CMK (cell line): ENCODE measurements at regions not wholly inside any gene's neighbourhood (a gene's known extent, or its start where the extent isn't known, plus 50 kb on each side); places are given as distances from the start of the nearest gene placed in this dataset.

Source experiments
- DNase-seq: peaks from one replicate; pipeline ENCODE4 v3.0.0-alpha.2; 2010; ENCODE audit warnings: low read depth

DNA sequence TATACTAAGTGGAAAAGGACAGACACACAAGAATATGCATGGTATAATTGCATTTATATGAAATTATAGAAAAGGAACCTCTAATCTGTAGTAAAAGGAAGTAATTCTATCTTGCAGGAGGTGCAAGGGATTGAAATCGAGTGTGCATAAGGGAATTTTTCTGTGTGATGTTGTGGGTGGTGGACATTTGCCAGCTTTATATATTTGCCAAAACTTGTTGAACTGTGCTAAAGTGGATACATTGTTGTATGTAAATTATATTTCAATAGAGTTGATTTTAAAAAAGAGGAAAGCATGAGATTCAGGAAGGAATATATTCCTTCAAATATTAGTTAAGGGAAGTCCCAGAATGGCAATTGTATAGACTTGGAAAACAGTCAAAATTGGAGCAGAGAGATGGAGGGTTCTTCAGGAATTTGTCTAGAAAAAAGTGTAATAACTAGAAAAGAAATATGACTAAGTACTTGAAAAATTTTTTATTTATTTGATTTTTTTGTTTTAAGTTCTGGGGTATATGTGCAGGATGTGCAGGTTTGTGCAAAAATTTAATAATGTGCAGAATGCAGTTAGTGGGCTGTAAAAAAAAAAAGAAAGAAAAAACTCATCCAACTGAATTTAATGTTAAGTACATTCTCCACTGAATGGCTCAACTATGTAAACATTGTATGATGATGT is 96.1 kb downstream of the ARL4A start:
- DNase-seq: no peak

DNA sequence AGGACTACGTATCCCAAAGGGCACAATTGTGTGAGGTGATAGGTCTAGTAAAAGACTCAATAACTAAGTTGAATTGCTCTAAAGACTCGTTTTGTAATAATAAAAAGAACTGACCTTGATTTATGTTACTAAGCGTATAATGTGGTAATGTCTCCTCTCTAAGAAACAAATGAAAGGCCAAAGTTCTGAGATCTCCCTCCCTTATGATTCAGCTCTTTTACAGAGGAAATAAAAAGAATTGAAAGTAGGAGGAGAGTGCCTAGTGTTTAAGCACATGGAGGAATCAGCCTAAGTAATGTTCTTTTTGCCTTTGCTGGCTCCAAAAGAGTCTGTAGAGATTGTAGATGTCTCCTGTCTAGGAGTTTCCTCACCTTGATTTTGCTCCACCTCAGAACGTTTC is 98.0 kb downstream of the ARL4A start:
- no peak for DNase-seq

DNA sequence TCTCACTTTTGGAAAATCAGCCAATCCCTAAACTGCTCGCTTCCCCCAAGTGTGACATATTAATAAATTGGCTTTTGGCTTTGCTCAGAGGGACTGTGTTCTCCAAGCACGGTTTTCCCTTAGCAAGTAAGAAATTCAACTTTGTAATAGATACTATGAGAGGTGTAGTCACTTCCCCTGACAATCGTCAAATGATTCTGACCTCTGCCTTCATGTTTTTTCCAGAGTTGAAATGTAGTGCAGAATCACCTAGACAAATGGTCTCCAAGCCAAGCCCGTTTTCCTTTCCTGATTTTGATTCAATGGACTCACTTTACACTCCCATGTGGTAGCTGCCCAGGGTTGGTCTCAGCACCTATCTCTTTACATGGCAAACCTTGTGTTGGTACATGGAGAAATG is 99.1 kb downstream of the ARL4A start:
- DNase-seq: no peak

DNA sequence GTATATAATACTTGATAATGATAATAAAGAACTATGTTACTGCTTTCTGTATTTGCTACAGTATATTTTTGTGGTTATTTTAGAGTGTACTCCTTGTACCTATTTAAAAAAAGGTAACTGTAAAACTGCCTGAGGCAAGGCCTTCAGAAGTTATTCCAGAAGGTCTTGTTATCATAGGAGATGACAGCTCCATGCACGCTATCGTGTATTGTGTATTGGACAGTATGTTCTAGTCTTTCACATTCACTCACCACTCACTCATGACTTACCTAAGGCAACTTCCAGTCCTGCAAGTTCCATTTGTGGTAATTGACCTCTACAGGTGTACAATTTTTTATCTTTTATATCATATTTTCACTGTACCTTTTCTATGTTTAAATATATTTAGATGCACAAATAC is 100.7 kb downstream of the ARL4A start:
- DNase-seq: no peak

DNA sequence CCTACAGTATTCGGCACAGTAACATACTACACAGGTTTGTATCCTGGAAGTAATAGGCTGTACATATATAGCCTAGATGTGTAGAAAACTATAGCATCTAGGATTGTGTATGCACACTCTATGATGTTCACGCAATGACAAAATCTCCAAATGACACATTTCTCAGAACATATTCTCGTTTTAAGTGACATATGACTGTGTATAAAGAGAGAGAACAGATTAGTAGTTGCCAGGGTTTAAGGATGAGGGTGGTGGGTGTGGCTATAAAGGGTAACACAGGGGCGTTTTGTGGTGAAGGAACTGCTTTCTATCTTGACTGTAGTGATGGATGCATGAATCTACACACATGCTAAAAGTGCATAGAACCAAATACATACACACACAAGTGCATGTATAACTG is 101.2 kb downstream of the ARL4A start:
- DNase-seq: no peak

DNA sequence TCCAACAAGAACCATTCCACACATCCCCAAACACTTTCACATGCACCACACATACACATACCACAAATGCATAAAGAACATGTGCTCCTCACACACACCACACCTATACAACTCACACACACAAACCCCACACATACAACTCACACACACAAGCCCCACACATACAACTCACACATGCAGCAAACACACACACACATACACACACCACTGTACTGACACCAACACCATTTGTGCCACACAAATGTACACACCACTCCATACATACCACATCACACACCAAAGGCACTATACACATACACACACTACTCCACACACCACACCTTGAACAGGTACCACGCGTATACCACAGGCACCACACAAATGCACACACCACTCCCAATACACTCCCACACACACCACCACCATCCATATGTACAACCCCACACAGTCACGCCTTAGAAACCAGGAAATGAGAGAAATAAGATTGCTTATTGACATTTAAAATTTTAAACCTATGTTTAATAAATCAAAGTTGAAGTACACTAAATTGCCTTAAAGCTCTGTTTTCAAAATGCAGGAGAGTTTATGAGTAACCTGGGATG is 107.4 kb downstream of the ARL4A start:
- no peak for DNase-seq

DNA sequence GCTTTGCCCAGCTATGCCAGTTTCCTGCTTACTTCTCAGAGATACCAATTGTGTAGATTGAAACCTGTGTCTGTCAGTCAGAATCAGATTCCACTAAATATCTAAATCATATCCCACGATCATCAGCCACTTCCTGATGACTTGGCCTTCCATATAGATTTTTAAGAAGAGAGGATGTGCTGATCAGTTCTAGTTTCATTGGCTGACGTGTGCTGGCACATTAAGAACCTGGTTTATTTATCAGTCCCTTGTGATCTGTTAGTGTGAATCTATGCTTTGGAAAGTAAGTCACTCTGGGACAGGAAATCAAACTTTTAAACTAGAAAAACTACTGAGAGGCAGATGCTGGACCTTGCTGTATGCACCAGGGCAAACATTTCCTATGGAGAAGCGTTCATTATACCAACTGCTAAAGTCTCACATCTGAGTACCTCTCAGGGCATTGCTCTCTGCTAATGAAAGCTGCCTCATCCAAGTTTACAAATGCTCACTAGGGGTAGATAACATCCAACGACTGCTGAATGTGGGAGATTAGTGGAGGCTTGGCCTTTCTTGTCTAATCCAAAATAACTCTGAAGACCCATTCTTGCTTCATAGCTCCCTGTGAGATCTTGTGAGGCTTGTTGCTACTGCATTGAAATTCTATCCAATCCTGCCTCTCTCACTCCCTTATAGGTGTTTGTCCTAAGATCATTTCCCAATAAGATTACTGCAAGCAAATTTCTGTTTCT is 109.1 kb downstream of the ARL4A start:
- DNase-seq: no peak

DNA sequence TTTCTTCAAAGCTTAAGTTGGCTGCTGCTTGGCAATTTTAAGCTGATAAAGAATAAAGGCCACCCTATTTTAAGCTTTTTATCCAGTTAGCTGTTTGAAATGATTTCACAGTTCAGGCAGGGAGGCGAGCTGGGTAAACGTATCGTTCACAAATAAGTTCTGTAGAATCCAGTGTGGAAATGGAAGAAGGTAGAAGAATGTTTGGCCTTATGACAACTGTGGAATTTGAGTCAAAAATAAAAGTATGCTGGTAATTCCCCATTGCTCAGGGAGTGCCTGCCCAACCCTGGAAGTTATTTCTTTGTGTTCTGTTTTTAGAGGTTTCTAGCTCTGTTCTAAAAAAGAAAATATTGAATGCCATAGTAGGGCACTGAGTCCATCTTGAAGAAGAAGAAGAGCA is 113.1 kb downstream of the ARL4A start:
- DNase-seq: no peak

DNA sequence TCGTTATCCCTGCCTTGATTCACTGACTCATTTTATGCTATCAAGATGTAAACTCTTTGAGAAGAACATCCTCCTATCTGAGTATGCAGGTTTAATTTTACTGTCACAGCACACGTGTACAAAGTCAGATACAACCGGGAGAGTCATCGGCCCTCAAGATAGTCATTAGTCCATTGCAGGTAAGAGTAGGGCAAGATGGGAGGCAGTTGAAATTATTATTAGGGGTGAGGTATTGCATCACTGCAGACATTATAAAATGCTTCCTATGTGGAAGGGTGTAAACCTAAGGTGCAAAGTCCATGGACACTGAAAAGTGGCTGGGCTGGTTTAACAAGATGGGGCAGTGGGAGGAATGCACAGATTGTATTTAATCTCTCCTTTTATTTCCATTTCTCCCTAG is 113.7 kb downstream of the ARL4A start:
- no peak for DNase-seq

DNA sequence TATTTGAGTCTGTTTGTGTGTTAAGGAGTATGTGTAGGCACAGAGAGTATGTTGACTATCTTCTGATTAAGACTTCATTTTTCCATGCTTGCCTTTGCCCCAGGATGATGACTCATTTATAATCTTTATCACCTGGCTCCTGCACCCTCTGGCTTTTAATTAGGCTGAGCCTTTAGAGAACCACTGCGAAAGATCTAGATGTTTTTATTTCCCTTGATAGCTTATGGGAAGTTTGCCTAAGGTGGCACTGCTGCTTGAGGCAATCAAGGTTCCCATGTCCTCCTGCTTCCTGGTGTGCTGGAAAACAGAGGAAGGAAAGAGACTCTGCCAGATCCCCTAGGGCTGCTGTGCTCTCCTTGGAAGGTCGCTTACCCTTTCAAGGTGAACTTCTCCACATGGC is 114.6 kb downstream of the ARL4A start:
- no peak for DNase-seq

DNA sequence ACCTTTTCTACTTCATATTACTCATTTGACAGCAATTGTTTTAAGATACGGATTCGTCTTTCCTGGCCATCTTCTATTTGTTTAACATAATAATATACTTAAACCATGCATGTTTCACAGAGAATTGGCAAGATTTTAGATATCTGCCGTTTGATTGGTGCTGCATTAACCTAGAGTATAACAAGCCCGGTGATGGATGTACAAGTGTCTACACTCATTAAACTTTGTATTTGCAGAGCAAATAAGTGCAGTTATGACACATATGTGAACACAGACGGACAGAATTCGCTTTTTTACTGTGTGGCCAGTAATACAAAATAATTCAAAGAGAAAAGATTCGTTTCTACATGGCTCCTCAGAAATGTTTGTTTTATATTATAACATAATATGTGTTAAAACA is 116.1 kb downstream of the ARL4A start:
- no peak for DNase-seq

DNA sequence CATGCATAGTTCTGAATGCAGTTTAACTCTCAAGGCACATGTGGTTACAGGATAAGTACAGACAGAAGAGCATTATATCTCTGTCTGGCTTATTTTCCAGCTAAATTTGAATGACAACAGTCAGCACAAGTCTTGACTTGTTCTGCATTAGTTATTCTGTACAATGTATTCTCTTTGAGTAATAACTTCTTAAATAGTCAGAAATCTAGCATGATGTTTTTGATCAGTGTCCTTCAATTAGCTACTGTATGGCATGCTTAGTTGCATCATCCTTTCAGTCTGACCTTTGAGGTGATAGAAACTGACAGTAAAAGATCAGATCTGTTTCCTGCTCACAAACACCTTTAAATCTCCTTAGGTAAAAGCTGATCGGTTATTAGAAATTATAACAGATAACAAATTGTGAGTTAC is 118.1 kb downstream of the ARL4A start:
- no peak for DNase-seq

DNA sequence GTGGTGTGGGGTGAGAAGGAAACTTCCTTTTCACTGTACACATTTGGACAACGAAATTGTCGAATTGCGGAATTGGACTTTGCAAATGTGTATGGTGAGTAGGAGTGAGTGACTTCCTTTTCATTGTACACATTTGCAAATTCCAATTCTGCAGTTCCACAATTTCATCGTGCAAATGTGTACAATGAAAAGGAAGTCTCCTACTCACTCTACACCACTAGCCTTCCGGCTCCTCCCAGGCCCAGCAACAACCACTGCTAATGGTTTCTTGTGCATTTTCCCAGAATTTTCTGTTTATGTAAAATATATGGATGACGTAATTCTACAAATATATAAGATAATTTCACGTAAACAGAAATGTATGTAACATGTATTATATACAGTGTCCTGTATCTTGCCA is 118.5 kb downstream of the ARL4A start:
- peak; percentile 55 for DNase-seq

DNA sequence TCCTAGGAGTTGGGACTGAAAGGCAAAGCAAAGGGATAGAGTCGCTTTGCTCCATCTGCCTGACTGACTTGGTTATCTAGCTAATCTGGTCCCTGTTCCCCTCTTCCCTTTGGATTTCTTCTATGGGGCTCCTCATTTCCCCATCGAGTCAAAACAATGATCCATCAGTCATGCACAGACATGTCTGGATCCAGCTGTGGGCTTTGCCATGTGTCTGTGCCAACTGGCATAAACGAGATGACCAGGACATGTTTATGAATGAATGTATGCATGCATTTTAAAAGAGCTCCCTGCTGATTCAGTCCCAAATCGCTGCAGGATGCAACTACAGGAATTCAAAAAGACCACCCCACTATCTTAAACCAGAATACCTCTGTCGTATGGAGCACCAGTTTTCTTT is 122.0 kb downstream of the ARL4A start:
- no peak for DNase-seq

DNA sequence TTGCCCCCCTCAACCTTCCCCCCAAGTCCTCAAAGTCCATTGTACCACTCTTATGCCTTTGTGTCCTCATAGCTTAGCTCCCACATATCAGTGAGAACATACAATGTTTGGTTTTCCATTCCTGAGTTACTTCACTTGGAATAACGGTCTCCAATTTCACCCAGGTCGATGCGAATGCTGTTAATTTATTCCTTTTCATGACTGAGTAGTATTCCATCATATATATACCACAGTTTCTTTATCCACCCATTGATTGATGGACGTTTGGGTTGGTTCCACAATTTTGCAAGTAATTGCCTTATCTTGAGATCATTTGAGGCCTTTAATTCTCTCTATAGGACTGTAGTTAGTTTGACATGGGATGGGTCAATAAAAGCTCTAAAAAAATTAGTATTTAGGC is 124.7 kb downstream of the ARL4A start:
- no peak for DNase-seq

DNA sequence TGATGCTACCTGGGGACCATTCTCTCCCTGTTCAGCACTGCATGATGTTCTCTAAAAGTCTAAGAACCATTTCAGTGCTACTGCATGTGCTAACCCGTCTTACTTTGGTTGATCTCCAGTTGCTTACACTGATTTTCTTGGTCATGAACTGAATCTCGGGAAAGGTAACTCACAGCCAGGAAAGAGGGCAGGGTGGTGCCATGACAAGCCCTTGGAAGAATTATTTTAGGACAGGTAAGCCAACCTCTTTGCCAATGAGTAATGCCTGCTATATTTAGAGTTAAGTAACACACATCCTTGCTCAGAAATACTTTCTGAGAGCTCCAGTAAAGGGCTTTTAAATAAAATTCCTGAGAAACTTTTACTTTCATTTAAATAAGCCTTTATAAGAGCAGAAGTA is 126.7 kb downstream of the ARL4A start:
- DNase-seq: no peak

DNA sequence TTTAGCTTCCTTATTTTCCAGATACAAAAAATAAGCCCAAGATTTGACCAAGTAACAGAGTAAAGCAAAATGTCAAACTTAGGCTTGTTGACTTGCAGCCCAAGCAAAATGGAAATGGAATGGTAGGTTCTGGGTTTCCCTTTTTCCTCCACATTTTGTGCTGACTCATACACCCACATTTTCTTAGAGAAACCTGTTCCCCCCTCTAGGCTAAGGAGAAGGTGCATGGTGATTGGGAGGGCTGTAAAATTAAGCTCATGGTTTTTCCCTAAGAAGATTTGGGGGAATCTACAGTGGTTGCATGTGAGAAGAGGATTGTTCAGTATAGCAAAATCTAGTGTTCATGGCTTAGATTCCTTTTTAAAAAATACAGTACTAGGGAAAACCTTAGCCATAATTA is 127.4 kb downstream of the ARL4A start:
- no peak for DNase-seq

DNA sequence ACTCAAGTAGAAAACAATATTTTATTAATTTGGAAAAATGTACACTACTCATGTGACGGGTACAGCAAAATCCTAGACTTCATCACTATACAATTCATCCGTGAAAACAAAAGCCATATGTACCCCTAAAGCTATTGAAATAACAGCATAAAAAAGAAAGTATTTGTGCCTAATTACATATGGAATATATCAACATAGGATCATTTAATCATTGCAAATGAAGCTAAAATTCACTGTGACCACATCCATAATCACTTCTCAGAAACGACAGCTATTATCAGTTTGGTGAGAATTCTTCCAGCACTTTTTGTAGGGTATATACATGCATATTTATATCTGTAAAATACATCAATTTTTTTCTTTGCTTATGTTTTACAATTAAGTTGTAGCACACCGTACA is 128.0 kb downstream of the ARL4A start:
- DNase-seq: no peak

DNA sequence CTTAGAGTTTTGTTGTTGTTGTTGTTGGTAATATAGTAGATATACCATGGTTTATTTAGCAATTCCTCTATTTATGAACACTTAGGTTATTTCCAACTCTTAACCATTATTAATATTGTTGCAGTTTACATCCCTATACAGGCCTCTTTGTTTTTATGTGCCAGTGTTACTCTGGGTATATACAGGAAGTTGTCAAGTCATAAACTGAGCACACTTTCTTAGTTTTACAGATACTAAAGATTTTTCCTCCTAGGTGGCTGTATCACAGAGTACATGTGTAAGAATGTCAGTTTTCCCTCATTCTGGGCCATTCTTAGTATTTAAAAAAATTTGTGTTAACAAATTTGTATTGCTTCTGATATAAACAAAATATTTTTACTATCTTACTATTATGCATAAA is 128.4 kb downstream of the ARL4A start:
- no peak for DNase-seq

DNA sequence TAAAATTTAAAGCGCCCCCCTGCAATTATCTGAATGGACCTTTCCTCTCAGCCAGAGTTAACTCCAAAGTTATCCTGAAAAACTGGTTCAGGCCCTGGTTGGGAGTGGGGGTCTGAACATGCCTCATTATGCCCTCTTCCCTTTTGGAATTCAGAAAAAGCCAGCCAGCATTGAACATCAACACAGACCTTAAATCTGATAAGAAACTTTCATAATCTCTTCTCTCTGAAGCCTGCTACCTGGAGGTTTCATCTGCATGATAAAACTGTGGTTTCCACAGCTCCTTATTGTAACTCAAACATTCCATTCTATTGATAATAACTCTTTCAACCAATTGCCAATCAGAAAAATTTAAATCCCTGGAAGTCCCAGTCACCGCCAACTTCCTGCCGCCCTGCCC is 133.3 kb downstream of the ARL4A start:
- DNase-seq: no peak

DNA sequence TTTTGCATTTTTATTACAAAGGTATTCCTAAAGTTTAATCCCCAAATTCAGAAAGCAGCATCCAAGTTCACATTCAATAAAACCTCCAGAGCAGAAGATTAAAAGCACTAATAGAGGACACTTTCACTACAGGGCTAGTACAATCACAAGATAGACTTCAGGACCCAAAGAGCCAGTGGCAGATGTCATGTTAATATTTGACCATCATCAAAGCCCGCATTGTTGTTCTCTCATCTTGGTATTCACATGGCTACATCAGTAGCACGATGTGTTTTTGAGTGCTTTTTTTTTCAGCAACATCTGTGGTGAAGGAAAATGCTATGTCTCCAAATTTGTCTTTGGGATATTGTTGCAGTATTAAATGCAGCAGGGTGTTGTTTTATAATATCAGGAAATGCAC is 134.3 kb downstream of the ARL4A start:
- DNase-seq: no peak

DNA sequence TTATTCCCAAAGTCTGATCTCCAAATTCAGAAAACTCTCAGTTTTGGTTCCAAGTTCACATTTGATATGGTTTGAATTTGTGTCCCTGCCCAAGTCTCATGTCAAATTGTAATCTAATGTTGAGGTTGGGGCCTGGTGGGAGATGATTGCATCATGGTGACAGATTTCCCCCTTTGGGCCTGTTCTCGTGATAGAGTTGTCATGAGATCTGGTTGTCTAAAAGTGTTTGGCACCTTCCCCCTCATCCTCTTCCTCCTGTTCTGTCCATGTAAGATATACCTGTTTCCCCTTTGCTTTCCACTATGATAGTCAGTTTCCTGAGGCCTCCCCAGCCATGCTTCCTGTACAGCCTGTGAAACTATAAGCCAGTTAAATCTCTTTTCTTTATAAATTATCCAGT is 138.6 kb downstream of the ARL4A start:
- no peak for DNase-seq

DNA sequence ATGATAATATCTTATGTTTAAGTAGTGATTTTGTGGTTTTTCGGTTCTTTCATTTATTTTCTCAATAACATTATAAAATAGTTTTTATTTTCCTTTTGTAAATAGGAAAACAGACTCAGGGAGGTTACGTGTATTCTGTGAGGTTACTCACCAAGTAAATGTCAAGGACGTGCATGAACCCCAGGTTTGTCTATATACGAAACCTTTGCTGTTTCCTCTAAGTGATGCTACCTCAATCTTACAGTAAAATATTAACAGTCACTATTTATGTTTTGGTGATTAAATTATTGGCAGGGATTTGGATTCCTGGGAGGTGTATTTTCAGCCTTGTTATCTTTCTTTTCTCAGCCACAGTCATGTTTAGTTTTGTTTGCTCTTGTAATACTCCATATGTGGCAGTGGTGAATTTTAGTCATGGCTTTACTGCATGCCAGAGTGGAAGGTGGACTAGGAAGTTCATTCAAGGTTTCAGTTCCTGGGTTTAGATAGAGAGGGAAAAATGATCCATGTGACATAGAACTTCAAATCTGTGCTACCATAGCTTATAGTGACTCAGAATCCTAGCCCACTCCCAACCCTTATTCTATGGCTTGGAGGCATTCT is 139.9 kb downstream of the ARL4A start:
- no peak for DNase-seq
